HK-2 (cell line): ENCODE measurements at regions not wholly inside any gene's neighbourhood (a gene's known extent, or its start where the extent isn't known, plus 50 kb on each side); places are given as distances from the start of the nearest gene placed in this dataset.

Experiments
- DNase-seq: peaks from one replicate; pipeline ENCODE4 v3.0.0-alpha.2; 2018; ENCODE audit not compliant: unreplicated experiment

DNA sequence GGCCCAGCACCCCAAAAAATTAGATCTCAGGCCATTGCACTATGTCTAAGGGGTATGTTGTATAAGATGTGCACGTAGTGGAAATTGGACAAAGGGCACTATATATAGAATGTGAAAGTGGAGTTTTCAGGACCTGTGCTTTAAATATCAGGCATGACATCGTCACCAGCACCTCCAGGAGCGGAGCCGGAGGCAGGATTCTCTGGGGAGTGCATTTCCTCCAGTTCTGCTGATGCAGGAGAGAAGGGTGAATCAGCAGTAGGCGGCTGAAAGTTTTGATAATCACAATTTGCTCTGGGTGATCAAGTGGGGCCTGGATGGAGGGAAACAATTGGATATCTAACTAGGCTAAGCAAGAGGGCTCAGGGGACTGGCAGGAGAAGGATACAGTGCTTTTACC is 69.1 kb upstream of the NTM start:
- DNase-seq: no peak

- DNase-seq: no peak
Measured at GRCh38 chr11:131302836-131303235, 67.6 kb upstream of the NTM start.

DNA sequence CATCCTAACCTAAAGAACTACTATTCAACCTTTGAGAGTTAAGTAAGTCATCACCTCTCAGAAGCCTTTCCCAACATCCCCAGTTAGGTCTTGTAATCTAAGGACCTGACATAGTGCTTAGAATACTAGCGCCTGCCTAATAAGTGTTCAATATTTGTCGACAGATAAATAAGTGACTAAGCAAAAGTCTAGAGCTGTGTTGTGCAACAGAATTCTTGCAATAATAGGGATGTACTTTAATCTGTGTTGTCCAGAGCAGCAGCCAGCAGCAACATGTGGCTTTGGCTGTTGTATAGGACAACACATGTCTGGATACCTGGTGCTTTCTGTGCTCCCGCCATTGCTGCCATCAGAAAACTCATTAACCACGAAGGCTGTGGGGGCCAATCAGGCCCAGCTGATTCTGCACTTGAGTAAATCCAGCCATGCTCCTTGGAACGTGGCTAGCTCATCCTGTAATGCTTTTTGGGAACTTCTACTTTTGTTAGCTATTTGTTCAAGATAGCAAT is 66.8 kb upstream of the NTM start:
- no peak for DNase-seq

- no peak for DNase-seq
Measured at GRCh38 chr11:131305005-131305404, 65.4 kb upstream of the NTM start.

- no peak for DNase-seq
Measured at GRCh38 chr11:131307506-131307905, 62.9 kb upstream of the NTM start.

DNA sequence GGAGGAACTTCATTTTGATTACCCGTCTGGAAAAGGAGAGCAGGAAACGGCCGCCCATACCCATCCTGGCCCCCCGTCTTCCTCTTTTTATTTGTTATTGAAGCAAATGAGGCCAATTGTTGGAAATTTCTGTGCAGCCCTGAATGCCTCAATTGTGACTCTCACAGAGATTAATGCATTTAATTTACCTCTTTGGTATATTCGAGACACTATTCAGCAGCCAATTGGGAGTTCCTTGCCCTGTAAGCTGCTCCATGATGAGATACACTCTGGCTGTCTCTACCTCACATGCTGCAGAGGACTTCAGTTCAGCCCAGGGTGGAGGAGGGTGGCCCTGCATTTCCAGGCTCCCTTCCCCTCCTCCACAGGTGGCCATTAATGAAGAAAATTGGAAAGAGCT is 60.6 kb upstream of the NTM start:
- DNase-seq: no peak

- no peak for DNase-seq
Measured at GRCh38 chr11:131311776-131312514, 58.5 kb upstream of the NTM start.
